Right cardiac atrium (tissue), 5 donors: ENCODE measurements at regions not wholly inside any gene's neighbourhood (a gene's known extent, or its start where the extent isn't known, plus 50 kb on each side); places are given as distances from the start of the nearest gene placed in this dataset.
"Not testable (repeated sequence)": the region's sequence is repeated elsewhere in the genome, so short reads cannot be mapped to it uniquely, and the experiment has no call there.

ENCODE experiments used
- ATAC-seq, 2 donors: fragments of 200-7000 bp; cut with Tn5 transposase; one replicate each; pipeline versions ENCODE4 v1.8.0 to v1.9.1; 2020; ENCODE audit warnings: moderate library complexity in 2 of 2, mild to moderate bottlenecking in 1 of 2
- DNase-seq, 3 donors: peaks; one replicate each; pipeline ENCODE4 v3.0.0-alpha.2; 2020
- H3K27ac ChIP-seq: one replicate; pipeline ENCODE4 v1.5.1; 2013; ENCODE audit warnings: mild to moderate bottlenecking, low read length, control low read depth, moderate library complexity
- H3K27me3 ChIP-seq: one replicate; pipeline ENCODE4 v1.6.1; 2013; ENCODE audit not compliant: control insufficient read depth, insufficient read depth
- H3K4me1 ChIP-seq: one replicate; pipeline ENCODE4 v1.6.1; 2013; ENCODE audit warnings: low read length; ENCODE audit not compliant: control insufficient read depth, insufficient read depth
- H3K4me3 ChIP-seq: one replicate; pipeline ENCODE4 v1.5.1; 2013; ENCODE audit warnings: low read length, control low read depth
- H3K9me3 ChIP-seq: one replicate; pipeline ENCODE4 v1.6.1; 2013; ENCODE audit warnings: low read length; ENCODE audit not compliant: control insufficient read depth
- WGBS: extraction: QIAGEN DNeasy Blood & Tissue Kit; methylation state at CpG from one replicate; pipeline ENCODE4 v1.1.7; 2013; 5-methylcytosine and 5-hydroxymethylcytosine counted together
- intact Hi-C, 4 donors: fragments of 100-400 bp; cut with DNase I; formaldehyde crosslinking; loops; one replicate each; pipeline versions ENCODE4 v1.11.0 to v1.14.0; 2022 to 2023
- donor health status: healthy with polysubstance abuse.
- donor health status: DM: no; HTN: yes; CAD: no.
- donor health status: DM: no; HTN: no; CAD: no.
- donor health status: DM: no; HTN: yes; CAD: no; lungs with severe emphysema.
- donor health status: DM: yes; HTN: yes; CAD: no.

GRCh38 chr5:168132241-168132641, 159.2 kb upstream of the WWC1 start:
- WGBS, result 71% methylated on average over 3 of the region's 3 CpGs
- ATAC-seq, result no peak

GRCh38 chr5:168135897-168136296, 155.5 kb upstream of the WWC1 start:
- no peak overlapping the region for H3K4me3 ChIP-seq
- H3K27ac ChIP-seq, result no peak overlapping the region
- DNase-seq (no peak), ATAC-seq (peak in 1 of 2 donors; percentile 68)
- intact Hi-C loops, result no loop called here
- 64% methylated on average over 6 of the region's 6 CpGs for WGBS
- H3K4me1 ChIP-seq, result peaks cover 4% of the 10 kb centered on the region
- H3K9me3 ChIP-seq, result no peaks in the 10 kb centered on the region
- no peaks in the 10 kb centered on the region for H3K27me3 ChIP-seq

More at GRCh38 chr5:168132241-168132641, 159.2 kb upstream of the WWC1 start:
- Histone ChIP-seq H3K4me3 (no peak overlapping the region), H3K27me3 (no peaks in the 10 kb centered on the region), H3K4me1 (peaks cover 4% of the 10 kb centered on the region), H3K9me3 (no peaks in the 10 kb centered on the region), H3K27ac (no peak overlapping the region)
- intact Hi-C loops, result no loop called here
- DNase-seq, result no peak

GRCh38 chr5:168136340-168136739, 155.1 kb upstream of the WWC1 start:
- Histone ChIP-seq H3K4me1 (peaks cover 4% of the 10 kb centered on the region), H3K9me3 (no peaks in the 10 kb centered on the region), H3K4me3 (no peak overlapping the region), H3K27me3 (no peaks in the 10 kb centered on the region), H3K27ac (peak overlapping the region; percentile 12)
- ATAC-seq (peak; percentile 49 to 58), DNase-seq (peak in 1 of 3 donors; percentile 53)
- WGBS, result 71% methylated on average over 5 of the region's 5 CpGs
- intact Hi-C loops, result no loop called here

GRCh38 chr5:168137265-168137664, 154.2 kb upstream of the WWC1 start:
- Histone ChIP-seq H3K27me3 (no peaks in the 10 kb centered on the region), H3K9me3 (no peaks in the 10 kb centered on the region), H3K4me3 (no peak overlapping the region), H3K4me1 (peaks cover 4% of the 10 kb centered on the region), H3K27ac (no peak overlapping the region)
- 30% methylated on average over 2 of the region's 2 CpGs for WGBS
- DNase-seq (no peak), ATAC-seq (no peak)
- intact Hi-C loops, result no loop called here

GRCh38 chr5:168140241-168140640, 151.2 kb upstream of the WWC1 start:
- H3K27ac ChIP-seq, result no peak overlapping the region
- H3K4me1 ChIP-seq, result peaks cover 4% of the 10 kb centered on the region
- H3K9me3 ChIP-seq, result no peaks in the 10 kb centered on the region
- no peak overlapping the region for H3K4me3 ChIP-seq
- WGBS, result 92% methylated on average over 6 of the region's 6 CpGs
- no peaks in the 10 kb centered on the region for H3K27me3 ChIP-seq
- ATAC-seq (no peak), DNase-seq (no peak)
- intact Hi-C loops, result no loop called here

- Histone ChIP-seq H3K27ac (no peak overlapping the region), H3K4me3 (no peak overlapping the region), H3K9me3 (no peaks in the 10 kb centered on the region), H3K4me1 (peaks cover 2% of the 10 kb centered on the region), H3K27me3 (no peaks in the 10 kb centered on the region)
- WGBS, result 57% methylated on average over 2 of the region's 2 CpGs
- DNase-seq, result no peak
- intact Hi-C loops, result no loop called here
- ATAC-seq, result peak in 1 of 2 donors; percentile 15
Observed at GRCh38 chr5:168142402-168142801, 149.0 kb upstream of the WWC1 start.

- H3K27me3 ChIP-seq, DNase-seq, H3K4me1 ChIP-seq, H3K4me3 ChIP-seq, H3K9me3 ChIP-seq, intact Hi-C loops, H3K27ac ChIP-seq: not testable (repeated sequence)
- ATAC-seq, result peak in 1 of 2 donors; percentile 31
- WGBS, result 69% methylated on average over 7 of the region's 7 CpGs
Observed at GRCh38 chr5:168143521-168143920, 147.9 kb upstream of the WWC1 start.

GRCh38 chr5:168147106-168147505, 144.3 kb upstream of the WWC1 start:
- intact Hi-C loops, result no loop called here
- Histone ChIP-seq H3K27ac (no peak overlapping the region), H3K4me3 (no peak overlapping the region), H3K9me3 (no peaks in the 10 kb centered on the region), H3K4me1 (peaks cover 2% of the 10 kb centered on the region), H3K27me3 (no peaks in the 10 kb centered on the region)
- no peak for ATAC-seq
- WGBS, result 66% methylated on average over 8 of the region's 8 CpGs
- DNase-seq, result no peak

GRCh38 chr5:168147568-168148360, 143.7 kb upstream of the WWC1 start:
- ATAC-seq, result peak in 1 of 2 donors; percentile 30
- 62% methylated on average over 10 of the region's 10 CpGs for WGBS

GRCh38 chr5:168151041-168151440, 140.4 kb upstream of the WWC1 start:
- no peak for ATAC-seq
- 91% methylated on average over 6 of the region's 6 CpGs for WGBS
- Histone ChIP-seq H3K4me1 (peaks cover 2% of the 10 kb centered on the region), H3K27me3 (no peaks in the 10 kb centered on the region), H3K9me3 (no peaks in the 10 kb centered on the region), H3K27ac (no peak overlapping the region), H3K4me3 (no peak overlapping the region)
- intact Hi-C loops, result no loop called here
- no peak for DNase-seq

More at GRCh38 chr5:168147568-168148360, 143.7 kb upstream of the WWC1 start:
- DNase-seq, result no peak
- intact Hi-C loops, result no loop called here
- no peak overlapping the region for H3K27ac ChIP-seq
- H3K27me3 ChIP-seq, result no peaks in the 10 kb centered on the region
- no peak overlapping the region for H3K4me3 ChIP-seq
- no peaks in the 10 kb centered on the region for H3K9me3 ChIP-seq
- H3K4me1 ChIP-seq, result peaks cover 2% of the 10 kb centered on the region

GRCh38 chr5:168152660-168153059, 138.8 kb upstream of the WWC1 start:
- Histone ChIP-seq H3K9me3 (no peaks in the 10 kb centered on the region), H3K4me1 (no peaks in the 10 kb centered on the region), H3K4me3 (no peak overlapping the region), H3K27me3 (no peaks in the 10 kb centered on the region), H3K27ac (no peak overlapping the region)
- ATAC-seq, result no peak
- intact Hi-C loops, result no loop called here
- WGBS, result 80% methylated on average over 3 of the region's 3 CpGs
- DNase-seq, result no peak
